ENCODE measurements at regions not wholly inside any gene's neighbourhood (a gene's known extent, or its start where the extent isn't known, plus 50 kb on each side); places are given as distances from the start of the nearest gene placed in this dataset.

GRCh38 chr2:129067953-129068352 lies 749.3 kb upstream of the HS6ST1 start:
- DNase-seq, result no peak

GRCh38 chr2:129068543-129068942 lies 749.9 kb upstream of the HS6ST1 start:
- no peak for DNase-seq

- DNase-seq, result no peak
Observed at GRCh38 chr2:129069875-129070594, 751.4 kb upstream of the HS6ST1 start.

- DNase-seq, result no peak
Observed at GRCh38 chr2:129070663-129071062, 752.0 kb upstream of the HS6ST1 start.

GRCh38 chr2:129071531-129071930 lies 752.9 kb upstream of the HS6ST1 start:
- no peak for DNase-seq

GRCh38 chr2:129074298-129074920 lies 755.7 kb upstream of the HS6ST1 start:
- DNase-seq, result no peak

GRCh38 chr2:129078548-129078947 lies 759.9 kb upstream of the HS6ST1 start:
- no peak for DNase-seq

- DNase-seq, result no peak
Observed at GRCh38 chr2:129080715-129081476, 762.2 kb upstream of the HS6ST1 start.

GRCh38 chr2:129085386-129085785 lies 766.7 kb upstream of the HS6ST1 start:
- DNase-seq, result no peak

- DNase-seq, result no peak
Observed at GRCh38 chr2:129087133-129087813, 768.6 kb upstream of the HS6ST1 start.

- no peak for DNase-seq
Observed at GRCh38 chr2:129091620-129092019, 773.0 kb upstream of the HS6ST1 start.

- no peak for DNase-seq
Observed at GRCh38 chr2:129092956-129093355, 774.3 kb upstream of the HS6ST1 start.

GRCh38 chr2:129101186-129101585 lies 782.5 kb upstream of the HS6ST1 start:
- DNase-seq, result no peak

- DNase-seq, result no peak
Observed at GRCh38 chr2:129103936-129104878, 785.5 kb upstream of the HS6ST1 start.

- no peak for DNase-seq
Observed at GRCh38 chr2:129112181-129112580, 793.5 kb upstream of the HS6ST1 start.

- no peak for DNase-seq
Observed at GRCh38 chr2:129113776-129114175, 795.1 kb upstream of the HS6ST1 start.

- DNase-seq, result no peak
Observed at GRCh38 chr2:129117434-129117833, 798.8 kb upstream of the HS6ST1 start.

- no peak for DNase-seq
Observed at GRCh38 chr2:129118296-129118695, 799.6 kb upstream of the HS6ST1 start.

GRCh38 chr2:129129087-129129486 lies 810.4 kb upstream of the HS6ST1 start:
- no peak for DNase-seq

- DNase-seq, result no peak
Observed at GRCh38 chr2:129133692-129134641, 815.3 kb upstream of the HS6ST1 start.

- DNase-seq, result no peak
Observed at GRCh38 chr2:129135017-129135416, 816.3 kb upstream of the HS6ST1 start.

Data from CD4-positive, alpha-beta T cell treated with Interleukin-15 for 1 hour (primary cell).